HepG2 (cell line): ENCODE measurements at regions not wholly inside any gene's neighbourhood (a gene's known extent, or its start where the extent isn't known, plus 50 kb on each side); places are given as distances from the start of the nearest gene placed in this dataset.

ENCODE experiments used
- ATAC-seq: fragments of 200-7000 bp; cut with Tn5 transposase; 3 replicates; pipeline ENCODE4 v1.9.1; 2020; ENCODE audit warnings: mild to moderate bottlenecking, moderate library complexity
- BruUV-seq: library from RNA; stranded (reverse); fragments of 400-500 nt; replicated peaks from 2 replicates; lab custom pipeline; 2021; lab: Mats Ljungman, UMichigan
- CTCF ChIA-PET: fragments of 300-600 bp; formaldehyde crosslinking; extraction: SDS; loops from one replicate; lab custom pipeline; 2021; ENCODE audit warnings: low total read pairs, inconsistent platforms, low intra/inter-chr PET ratio; lab: Yijun Ruan, JAX
- POLR2A ChIA-PET: fragments of 350-600 bp; sonication (Branson Sonifier 250); formaldehyde crosslinking; loops from one replicate; lab custom pipeline; 2020; ENCODE audit warnings: antibody characterized with exemption, inconsistent platforms; lab: Yijun Ruan, JAX
- DNase-seq: peaks from one replicate; pipeline ENCODE4 v3.0.0-alpha.2; 2015; ENCODE audit warnings: low spot score
- FAIRE-seq: peaks from 3 replicates; lab custom pipeline; 2011; peaks lifted over from hg19 to GRCh38; lab: Jason Lieb, UNC
- H2AFZ ChIP-seq: one replicate; pipeline ENCODE4 v1.6.1; 2011; ENCODE audit warnings: low read length, inconsistent platforms
- H3K27ac ChIP-seq: fragments of 300-600 bp; 3 replicates; pipeline ENCODE4 v1.8.0; 2011; ENCODE audit warnings: mixed run types, mild to moderate bottlenecking, mixed read lengths, low read length, inconsistent platforms; ENCODE audit not compliant: insufficient read depth; ENCODE audit errors: extremely low read length
- H3K27me3 ChIP-seq, 2 experiments: fragments of 200-600 bp in 1 of 2; 2 replicates in 1 of 2; 3 replicates in 1 of 2; pipeline versions ENCODE4 v1.6.0 to v1.8.0; 2011; ENCODE audit warnings: low read length in 2 of 2, mild to moderate bottlenecking in 2 of 2, moderate library complexity in 2 of 2, inconsistent platforms in 1 of 2; ENCODE audit not compliant: insufficient read depth in 2 of 2, control insufficient read depth in 1 of 2
- H3K36me3 ChIP-seq, 2 experiments: fragments of 200-600 bp in 1 of 2; replicated peaks in 1 of 2; 2 replicates in 1 of 2; 3 replicates in 1 of 2; pipeline versions ENCODE4 v1.5.1 to v1.8.0; 2011; ENCODE audit warnings: low read length in 2 of 2, inconsistent platforms in 1 of 2; ENCODE audit not compliant: insufficient read depth in 2 of 2, control insufficient read depth in 1 of 2
- H3K4me1 ChIP-seq: 2 replicates; pipeline ENCODE4 v1.5.1; 2012; ENCODE audit warnings: low read length, inconsistent platforms; ENCODE audit not compliant: insufficient read depth
- H3K4me2 ChIP-seq: 2 replicates; pipeline ENCODE4 v1.6.0; 2011; ENCODE audit warnings: low read depth, low read length, inconsistent platforms
- H3K4me3 ChIP-seq, 3 experiments: fragments of 200-600 bp in 1 of 3; sonication (generic), shearing (Covaris generic) in 1 of 3; replicated peaks in 1 of 3; 2 replicates each; pipeline ENCODE4 v1.5.1; 2011 to 2016; ENCODE audit warnings: low read length in 3 of 3, inconsistent platforms in 2 of 3, low read depth in 2 of 3, mild to moderate bottlenecking in 2 of 3, control low read depth in 1 of 3, mixed read lengths in 1 of 3; ENCODE audit not compliant: insufficient read depth in 1 of 3
- H3K79me2 ChIP-seq: one replicate; pipeline ENCODE4 v1.6.1; 2011; ENCODE audit warnings: low read length, inconsistent platforms; ENCODE audit not compliant: insufficient read depth
- H3K9ac ChIP-seq: 2 replicates; pipeline ENCODE4 v1.6.0; 2011; ENCODE audit warnings: mild to moderate bottlenecking, low read depth, low read length, inconsistent platforms; ENCODE audit not compliant: insufficient read depth
- H3K9me3 ChIP-seq: 2 replicates; pipeline ENCODE4 v1.5.1; 2012; ENCODE audit warnings: mild to moderate bottlenecking, low read length
- H4K20me1 ChIP-seq: 2 replicates; pipeline ENCODE4 v1.6.0; 2011; ENCODE audit warnings: inconsistent platforms, mild to moderate bottlenecking, low read length, moderate library complexity; ENCODE audit not compliant: insufficient read depth
- ATM ChIP-seq: fragments of 450-650 bp; IDR thresholded peaks from 2 replicates; pipeline ENCODE4 v1.7.1; 2017; ENCODE audit warnings: mild to moderate bottlenecking, borderline replicate concordance
- MEIS1 ChIP-seq: sonication (generic); formaldehyde crosslinking; IDR thresholded peaks from 2 replicates; pipeline ENCODE4 v1.9.0; 2021; ENCODE audit warnings: mild to moderate bottlenecking, missing genetic modification reagents, moderate library complexity, borderline replicate concordance
- NFE2L2 ChIP-seq: fragments of 150-350 bp; IDR thresholded peaks from 2 replicates; pipeline ENCODE4 v1.6.1; 2014; ENCODE audit warnings: low read length
- NONO ChIP-seq, 2 experiments: fragments of 450-650 bp in 1 of 2; sonication (generic) in 1 of 2; formaldehyde crosslinking in 1 of 2; IDR thresholded peaks in 1 of 2; conservative IDR thresholded peaks in 1 of 2; 2 replicates each; pipeline versions ENCODE4 v1.6.1 to v1.8.0; 2017 to 2022; ENCODE audit warnings: mild to moderate bottlenecking in 1 of 2, missing genetic modification reagents in 1 of 2, moderate library complexity in 1 of 2
- ZBTB43 ChIP-seq: sonication (generic); formaldehyde crosslinking; conservative IDR thresholded peaks from 2 replicates; pipeline ENCODE4 v1.4.0; 2020; ENCODE audit warnings: missing genetic modification reagents
- ZNF747 ChIP-seq: sonication (generic); formaldehyde crosslinking; IDR thresholded peaks from 2 replicates; pipeline ENCODE4 v1.8.1; 2023; ENCODE audit warnings: missing genetic modification reagents, mild to moderate bottlenecking, borderline replicate concordance
- WGBS: methylation state at CpG from one replicate; pipeline ENCODE4 v1.1.6; 2017; ENCODE audit warnings: low lambda C conversion rate; 5-methylcytosine and 5-hydroxymethylcytosine counted together
- in situ Hi-C: cut with HindIII; loops from 2 replicates; pipeline ENCODE4 v1.10.0; 2017; ENCODE audit warnings: low pct_unique_long_range_greater_than_20kb; ENCODE audit not compliant: extremely low pct_ligation_motif_present
- intact Hi-C: fragments of 100-400 bp; cut with micrococcal nuclease; formaldehyde crosslinking; loops from one replicate; pipeline ENCODE4 v1.10.0; 2022; ENCODE audit not compliant: unreplicated experiment
- TF ChIP-seq, protein P1 (sequence below): sonication (generic); formaldehyde crosslinking; IDR thresholded peaks from 2 replicates; pipeline ENCODE4 v1.5.0; 2020; ENCODE audit warnings: mild to moderate bottlenecking, missing genetic modification reagents

GRCh38 chr14:28157289-28157869, 609.2 kb upstream of the FOXG1 start (continued):
- TF ChIP-seq, protein P1, sequence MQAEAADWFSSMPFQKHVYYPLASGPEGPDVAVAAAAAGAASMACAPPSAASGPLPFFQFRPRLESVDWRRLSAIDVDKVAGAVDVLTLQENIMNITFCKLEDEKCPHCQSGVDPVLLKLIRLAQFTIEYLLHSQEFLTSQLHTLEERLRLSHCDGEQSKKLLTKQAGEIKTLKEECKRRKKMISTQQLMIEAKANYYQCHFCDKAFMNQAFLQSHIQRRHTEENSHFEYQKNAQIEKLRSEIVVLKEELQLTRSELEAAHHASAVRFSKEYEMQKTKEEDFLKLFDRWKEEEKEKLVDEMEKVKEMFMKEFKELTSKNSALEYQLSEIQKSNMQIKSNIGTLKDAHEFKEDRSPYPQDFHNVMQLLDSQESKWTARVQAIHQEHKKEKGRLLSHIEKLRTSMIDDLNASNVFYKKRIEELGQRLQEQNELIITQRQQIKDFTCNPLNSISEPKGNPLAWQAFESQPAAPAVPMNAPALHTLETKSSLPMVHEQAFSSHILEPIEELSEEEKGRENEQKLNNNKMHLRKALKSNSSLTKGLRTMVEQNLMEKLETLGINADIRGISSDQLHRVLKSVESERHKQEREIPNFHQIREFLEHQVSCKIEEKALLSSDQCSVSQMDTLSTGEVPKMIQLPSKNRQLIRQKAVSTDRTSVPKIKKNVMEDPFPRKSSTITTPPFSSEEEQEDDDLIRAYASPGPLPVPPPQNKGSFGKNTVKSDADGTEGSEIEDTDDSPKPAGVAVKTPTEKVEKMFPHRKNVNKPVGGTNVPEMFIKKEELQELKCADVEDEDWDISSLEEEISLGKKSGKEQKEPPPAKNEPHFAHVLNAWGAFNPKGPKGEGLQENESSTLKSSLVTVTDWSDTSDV: 0 out of 2 replicates have a peak, but pooled peaks have one; percentile 75
- no peak for TF ChIP-seq NONO (IDR thresholded peaks at IDR 0.05)
- TF ChIP-seq NONO (CRISPR knock-in tag; conservative IDR thresholded peaks at IDR 0.05): peak; percentile 59; the same call in 1 of the 2 replicates
- TF ChIP-seq NFE2L2: no peak
- no peak for TF ChIP-seq ATM
- TF ChIP-seq, all 625 proteins: peak for 33

- no peaks in the 10 kb centered on the region for H4K20me1 ChIP-seq
- no peak for FAIRE-seq
- no peak overlapping the region for H3K4me2 ChIP-seq
- no peak overlapping the region for H3K9ac ChIP-seq
- DNase-seq: no peak
- peaks cover 88% of the 10 kb centered on the region for H3K9me3 ChIP-seq
- H2AFZ ChIP-seq: no peak overlapping the region
- ChIA-PET POLR2A (no interaction called here), CTCF (no interaction called here)
- intact Hi-C loops: no loop called here
- no peaks in the 10 kb centered on the region for H3K36me3 ChIP-seq
- in situ Hi-C loops: no loop called here
- H3K27ac ChIP-seq: no peak overlapping the region
- no TSS peak for BruUV-seq
- ATAC-seq: peak; percentile 78
- peaks cover 6% of the 10 kb centered on the region; the same call in 1 of the 2 replicates for H3K4me1 ChIP-seq
- H3K79me2 ChIP-seq: no peaks in the 10 kb centered on the region
- H3K4me3 ChIP-seq: no peak overlapping the region
- H3K27me3 ChIP-seq: no peaks in the 10 kb centered on the region
- WGBS: 30% methylated on average over 21 of the region's 26 CpGs
- TF ChIP-seq MEIS1 (CRISPR knock-in tag): peak; percentile 26; the same call in 1 of the 2 replicates
- TF ChIP-seq ZBTB43 (CRISPR knock-in tag): no peak
- TF ChIP-seq ZNF747 (CRISPR knock-in tag): 0 out of 2 replicates have a peak, but pooled peaks have one; percentile 46
These were observed 608.4 kb upstream of the FOXG1 start for GRCh38 chr14:28157887-28158791.
